ENCODE measurements at regions not wholly inside any gene's neighbourhood (a gene's known extent, or its start where the extent isn't known, plus 50 kb on each side); places are given as distances from the start of the nearest gene placed in this dataset.
A peak's percentile ranks its signal among the peaks of the same experiment; 100 is the strongest.

DNA sequence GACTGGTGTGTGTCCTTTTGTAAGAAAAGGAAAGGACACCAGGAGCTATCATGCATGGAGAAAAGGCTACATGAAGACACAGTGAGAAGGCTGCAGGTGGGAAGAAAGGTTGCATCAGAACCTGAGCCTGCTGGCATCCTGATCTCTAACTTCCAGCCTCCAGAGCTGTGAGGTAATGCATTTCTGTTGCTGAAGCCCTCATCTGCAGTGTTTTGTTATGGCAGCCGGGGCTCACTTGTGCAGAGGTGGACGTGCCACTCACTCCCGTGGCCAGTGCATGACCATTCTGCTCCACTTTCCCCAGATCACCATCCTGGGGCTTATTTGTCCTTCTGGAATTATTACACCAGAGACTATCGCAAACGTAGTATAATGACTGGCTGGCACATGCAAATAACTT is 155.3 kb downstream of the IRS2 start:
- H3K27ac ChIP-seq = no peak overlapping the region
- no peak for DNase-seq (ENCODE audit: low spot score)
- TF ChIP-seq, protein P1, sequence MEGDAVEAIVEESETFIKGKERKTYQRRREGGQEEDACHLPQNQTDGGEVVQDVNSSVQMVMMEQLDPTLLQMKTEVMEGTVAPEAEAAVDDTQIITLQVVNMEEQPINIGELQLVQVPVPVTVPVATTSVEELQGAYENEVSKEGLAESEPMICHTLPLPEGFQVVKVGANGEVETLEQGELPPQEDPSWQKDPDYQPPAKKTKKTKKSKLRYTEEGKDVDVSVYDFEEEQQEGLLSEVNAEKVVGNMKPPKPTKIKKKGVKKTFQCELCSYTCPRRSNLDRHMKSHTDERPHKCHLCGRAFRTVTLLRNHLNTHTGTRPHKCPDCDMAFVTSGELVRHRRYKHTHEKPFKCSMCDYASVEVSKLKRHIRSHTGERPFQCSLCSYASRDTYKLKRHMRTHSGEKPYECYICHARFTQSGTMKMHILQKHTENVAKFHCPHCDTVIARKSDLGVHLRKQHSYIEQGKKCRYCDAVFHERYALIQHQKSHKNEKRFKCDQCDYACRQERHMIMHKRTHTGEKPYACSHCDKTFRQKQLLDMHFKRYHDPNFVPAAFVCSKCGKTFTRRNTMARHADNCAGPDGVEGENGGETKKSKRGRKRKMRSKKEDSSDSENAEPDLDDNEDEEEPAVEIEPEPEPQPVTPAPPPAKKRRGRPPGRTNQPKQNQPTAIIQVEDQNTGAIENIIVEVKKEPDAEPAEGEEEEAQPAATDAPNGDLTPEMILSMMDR (IDR thresholded peaks at IDR 0.05) = no peak
- no peak overlapping the region for H3K4me3 ChIP-seq

DNA sequence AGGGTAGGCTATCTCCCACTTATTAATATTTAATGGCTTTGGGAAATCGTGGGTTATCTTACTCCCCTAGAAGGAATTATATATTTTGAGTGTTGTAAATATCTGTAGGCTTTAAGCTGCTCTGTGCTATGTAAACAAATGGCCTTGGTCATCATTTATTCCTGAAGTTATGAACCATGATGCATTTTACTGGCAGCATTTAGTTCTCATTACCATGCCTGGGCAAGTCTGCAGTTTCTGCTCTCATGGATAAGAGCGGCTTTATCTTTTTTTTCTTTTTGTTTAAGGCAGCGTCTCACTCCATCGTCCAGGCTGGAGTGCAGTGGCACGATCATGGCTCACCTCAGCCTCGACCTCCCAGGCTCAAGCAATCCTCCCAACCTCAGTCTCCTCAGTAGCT is 156.1 kb downstream of the IRS2 start:
- H3K4me3 ChIP-seq = no peak overlapping the region
- DNase-seq (ENCODE audit: low spot score) = no peak
- no peak overlapping the region for H3K27ac ChIP-seq
- TF ChIP-seq, protein P1 (IDR thresholded peaks at IDR 0.05) = no peak

DNA sequence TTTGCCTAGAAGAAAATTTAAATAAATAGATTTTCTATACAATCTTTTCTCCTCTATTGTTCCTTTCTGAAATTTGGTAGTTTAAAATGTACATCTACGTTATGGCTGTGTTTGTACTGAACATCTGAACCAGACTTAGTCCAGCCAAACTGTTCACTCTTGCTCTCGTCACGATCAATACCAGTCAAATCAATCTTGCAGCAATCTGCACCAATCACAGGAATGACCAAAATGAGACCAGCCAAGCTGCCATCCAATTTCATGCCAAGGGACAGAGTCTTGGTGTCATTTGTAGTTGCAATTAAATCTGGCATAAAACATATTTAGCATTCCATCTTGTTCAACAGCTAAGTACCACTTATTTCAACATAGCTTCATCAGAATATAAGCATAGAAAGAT is 156.6 kb downstream of the IRS2 start:
- TF ChIP-seq, protein P1 (IDR thresholded peaks at IDR 0.05) = no peak
- no peak for DNase-seq (ENCODE audit: low spot score)
- Histone ChIP-seq H3K27ac (no peak overlapping the region), H3K4me3 (no peak overlapping the region)

DNA sequence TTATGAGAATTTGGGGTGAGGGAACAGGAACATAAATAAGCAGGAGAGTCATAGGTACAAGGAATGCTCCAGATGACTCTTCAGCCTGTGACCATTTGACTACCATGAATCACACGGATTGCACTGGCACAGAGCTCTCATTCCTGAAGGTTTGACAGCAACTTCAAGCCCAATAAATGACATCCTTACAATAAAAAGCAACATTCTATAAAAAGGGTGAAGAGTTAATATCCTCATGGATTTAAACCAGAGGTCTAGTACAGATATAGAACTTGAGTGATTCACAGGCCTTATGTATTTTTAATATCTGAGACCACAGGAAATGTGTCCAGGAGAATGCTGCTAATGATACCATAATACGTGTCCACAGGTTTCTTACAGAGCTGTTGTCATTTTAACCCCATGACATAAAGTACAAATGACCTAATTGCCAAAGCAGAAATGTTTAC is 158.1 kb downstream of the IRS2 start:
- DNase-seq (ENCODE audit: low spot score) = no peak
- TF ChIP-seq, protein P1 (IDR thresholded peaks at IDR 0.05) = no peak

DNA sequence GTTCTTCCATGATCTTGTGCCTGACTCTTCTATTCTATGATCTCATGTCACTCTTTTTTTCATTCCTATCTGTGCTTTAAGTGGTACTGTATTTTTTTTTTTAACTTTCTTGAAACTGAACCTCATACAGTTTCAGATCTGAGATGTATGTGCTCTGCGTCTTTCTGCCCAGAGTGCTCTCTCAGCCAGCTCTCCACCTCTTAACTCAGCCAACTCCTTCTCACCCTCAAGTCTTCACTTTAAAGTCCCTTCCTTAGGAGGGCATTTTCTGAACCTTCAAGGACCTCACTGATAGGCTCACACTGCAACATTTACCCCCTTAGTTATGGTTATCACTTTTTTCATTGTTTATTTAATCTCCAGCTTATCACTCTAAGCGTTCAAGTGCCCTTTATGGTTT is 158.7 kb downstream of the IRS2 start:
- Histone ChIP-seq H3K4me3 (no peak overlapping the region), H3K27ac (no peak overlapping the region)
- TF ChIP-seq, protein P1 (IDR thresholded peaks at IDR 0.05) = no peak
- no peak for DNase-seq (ENCODE audit: low spot score)

More for the DNA sequence above, 158.1 kb downstream of the IRS2 start:
- no peak overlapping the region for H3K4me3 ChIP-seq
- H3K27ac ChIP-seq = no peak overlapping the region

DNA sequence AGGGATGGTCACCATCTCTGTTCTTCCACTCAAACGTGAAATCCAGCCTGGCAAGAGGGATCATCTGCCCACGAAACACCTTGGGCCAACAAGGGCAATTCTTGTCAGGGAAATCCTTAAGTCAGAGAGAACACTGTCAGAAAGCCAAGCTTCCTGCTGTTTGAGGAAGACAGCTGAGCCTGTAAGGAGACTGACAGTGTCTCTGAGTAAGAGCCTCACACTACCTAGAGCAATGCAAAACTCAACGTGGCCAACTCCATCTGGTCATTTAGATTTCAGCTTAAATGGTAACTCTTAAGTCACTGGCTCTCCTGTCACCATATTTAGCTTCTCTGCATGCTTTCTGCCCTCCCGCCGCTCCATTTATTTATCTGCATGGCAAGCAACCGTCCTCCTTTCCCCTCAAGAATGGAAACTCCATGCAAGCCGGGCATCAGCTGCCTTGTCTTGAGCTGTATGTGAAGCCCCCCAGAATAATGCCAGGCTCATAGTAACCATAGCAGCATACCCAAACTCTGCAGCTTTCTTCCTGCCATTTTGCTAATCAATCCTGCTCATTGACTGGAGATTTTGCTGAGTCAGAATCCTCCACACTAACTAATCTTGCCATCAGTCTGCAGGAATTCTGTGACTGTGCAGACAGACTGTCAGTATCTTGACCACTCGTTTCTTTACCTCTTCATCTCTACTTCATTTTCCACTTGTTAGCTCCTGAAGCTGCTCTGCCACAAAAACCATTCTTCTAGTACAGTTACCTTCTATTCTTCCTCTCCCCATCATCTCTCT is 159.8 kb downstream of the IRS2 start:
- Histone ChIP-seq H3K4me3 (no peak overlapping the region), H3K27ac (no peak overlapping the region)
- DNase-seq (ENCODE audit: low spot score) = peak; percentile 28
- TF ChIP-seq, protein P1 (IDR thresholded peaks at IDR 0.05) = no peak

DNA sequence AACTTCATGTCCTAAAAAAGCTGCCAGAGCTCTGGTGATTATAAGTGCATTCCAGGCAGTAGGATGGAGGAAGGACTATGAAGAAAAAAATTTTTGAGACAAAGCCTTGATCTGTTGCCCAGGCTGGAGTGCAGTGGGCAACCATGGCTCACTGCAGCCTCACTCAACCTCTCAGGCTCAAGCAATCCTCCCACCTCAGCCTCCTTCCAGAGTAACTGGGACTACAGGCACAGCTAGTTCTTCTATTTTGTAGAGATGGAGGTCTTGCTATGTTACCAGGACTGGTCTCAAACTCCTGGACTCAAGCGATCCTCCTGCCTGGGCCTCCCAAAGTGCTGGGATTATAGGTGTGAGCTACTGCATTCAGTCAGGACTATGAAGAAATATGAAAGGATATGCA is 161.2 kb downstream of the IRS2 start:
- DNase-seq (ENCODE audit: low spot score) = peak; percentile 55

More for the DNA sequence above, 161.2 kb downstream of the IRS2 start:
- TF ChIP-seq, protein P1 (IDR thresholded peaks at IDR 0.05) = no peak
- no peak overlapping the region for H3K27ac ChIP-seq
- H3K4me3 ChIP-seq = no peak overlapping the region
